ENCODE measurements at regions not wholly inside any gene's neighbourhood (a gene's known extent, or its start where the extent isn't known, plus 50 kb on each side); places are given as distances from the start of the nearest gene placed in this dataset.

DNA sequence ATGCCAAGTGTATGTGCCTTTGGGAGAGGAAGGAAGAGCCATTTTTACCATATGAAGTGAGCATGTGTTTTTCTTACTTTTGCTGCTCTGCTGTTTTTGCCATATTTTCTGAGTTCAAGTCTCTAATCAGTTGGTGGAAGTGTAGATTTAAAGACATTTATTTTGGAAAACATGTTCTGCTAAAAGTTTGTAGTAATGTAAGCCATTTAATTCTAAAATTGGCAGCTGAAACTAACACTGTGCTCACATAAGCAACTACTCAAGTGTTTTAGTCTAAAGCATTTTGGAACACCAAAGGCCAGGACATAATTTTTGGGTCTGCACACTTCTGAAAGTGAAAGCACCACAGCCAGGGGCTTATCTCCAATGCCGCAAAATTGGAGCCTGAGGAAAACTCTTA lies 363.4 kb upstream of the ZNF608 start:
- TF ChIP-seq, protein P1, sequence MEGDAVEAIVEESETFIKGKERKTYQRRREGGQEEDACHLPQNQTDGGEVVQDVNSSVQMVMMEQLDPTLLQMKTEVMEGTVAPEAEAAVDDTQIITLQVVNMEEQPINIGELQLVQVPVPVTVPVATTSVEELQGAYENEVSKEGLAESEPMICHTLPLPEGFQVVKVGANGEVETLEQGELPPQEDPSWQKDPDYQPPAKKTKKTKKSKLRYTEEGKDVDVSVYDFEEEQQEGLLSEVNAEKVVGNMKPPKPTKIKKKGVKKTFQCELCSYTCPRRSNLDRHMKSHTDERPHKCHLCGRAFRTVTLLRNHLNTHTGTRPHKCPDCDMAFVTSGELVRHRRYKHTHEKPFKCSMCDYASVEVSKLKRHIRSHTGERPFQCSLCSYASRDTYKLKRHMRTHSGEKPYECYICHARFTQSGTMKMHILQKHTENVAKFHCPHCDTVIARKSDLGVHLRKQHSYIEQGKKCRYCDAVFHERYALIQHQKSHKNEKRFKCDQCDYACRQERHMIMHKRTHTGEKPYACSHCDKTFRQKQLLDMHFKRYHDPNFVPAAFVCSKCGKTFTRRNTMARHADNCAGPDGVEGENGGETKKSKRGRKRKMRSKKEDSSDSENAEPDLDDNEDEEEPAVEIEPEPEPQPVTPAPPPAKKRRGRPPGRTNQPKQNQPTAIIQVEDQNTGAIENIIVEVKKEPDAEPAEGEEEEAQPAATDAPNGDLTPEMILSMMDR (IDR thresholded peaks at IDR 0.05) = no peak
- TF ChIP-seq POLR2A (IDR thresholded peaks at IDR 0.05; ENCODE audit: low read length) = no peak
- no peak for TF ChIP-seq SMC3 (IDR thresholded peaks at IDR 0.05)
- no peak for TF ChIP-seq EHMT2 (IDR thresholded peaks at IDR 0.05; ENCODE audit: low read depth)
- TF ChIP-seq, protein P2, sequence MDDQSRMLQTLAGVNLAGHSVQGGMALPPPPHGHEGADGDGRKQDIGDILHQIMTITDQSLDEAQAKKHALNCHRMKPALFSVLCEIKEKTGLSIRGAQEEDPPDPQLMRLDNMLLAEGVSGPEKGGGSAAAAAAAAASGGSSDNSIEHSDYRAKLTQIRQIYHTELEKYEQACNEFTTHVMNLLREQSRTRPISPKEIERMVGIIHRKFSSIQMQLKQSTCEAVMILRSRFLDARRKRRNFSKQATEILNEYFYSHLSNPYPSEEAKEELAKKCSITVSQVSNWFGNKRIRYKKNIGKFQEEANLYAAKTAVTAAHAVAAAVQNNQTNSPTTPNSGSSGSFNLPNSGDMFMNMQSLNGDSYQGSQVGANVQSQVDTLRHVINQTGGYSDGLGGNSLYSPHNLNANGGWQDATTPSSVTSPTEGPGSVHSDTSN (IDR thresholded peaks at IDR 0.05) = no peak
- no peak for TF ChIP-seq USF2 (IDR thresholded peaks at IDR 0.05)
- TF ChIP-seq FOSB (CRISPR knock-in tag; IDR thresholded peaks at IDR 0.05) = no peak
- no peak for TF ChIP-seq EP300 (IDR thresholded peaks at IDR 0.05)
- TF ChIP-seq EHF (CRISPR knock-in tag; IDR thresholded peaks at IDR 0.05) = no peak
- no peak for TF ChIP-seq ZFP36 (IDR thresholded peaks at IDR 0.05; ENCODE audit: borderline replicate concordance, partially characterized antibody)
